Cardiac muscle cell (in vitro differentiated cells and primary cell): ENCODE measurements at regions not wholly inside any gene's neighbourhood (a gene's known extent, or its start where the extent isn't known, plus 50 kb on each side); places are given as distances from the start of the nearest gene placed in this dataset.
A peak's percentile ranks its signal among the peaks of the same experiment; 100 is the strongest.

Experiments
- DNase-seq, 2 donors: peaks; one replicate each; pipeline versions ENCODE4 v3.0.0 to v3.0.0-alpha.2; 2010 to 2017; ENCODE audit warnings: low read depth in 1 of 2, low spot score in 1 of 2
- H3K27ac ChIP-seq: fragments of 200-600 bp; sonication (generic); 2 replicates; pipeline ENCODE4 v1.5.1; 2016
- H3K27me3 ChIP-seq: fragments of 200-600 bp; sonication (generic); 2 replicates; pipeline ENCODE4 v1.6.0; 2016; ENCODE audit warnings: control low read depth
- H3K36me3 ChIP-seq: fragments of 200-600 bp; sonication (generic); 2 replicates; pipeline ENCODE4 v1.5.1; 2016; ENCODE audit warnings: control low read depth
- H3K4me1 ChIP-seq: fragments of 200-600 bp; sonication (generic); 2 replicates; pipeline ENCODE4 v1.8.1; 2017; ENCODE audit warnings: low read depth, mild to moderate bottlenecking, mixed run types
- H3K4me3 ChIP-seq: fragments of 200-600 bp; sonication (generic); 2 replicates; pipeline ENCODE4 v1.5.1; 2016; ENCODE audit warnings: mild to moderate bottlenecking
- H3K9me3 ChIP-seq: fragments of 200-600 bp; sonication (generic); 2 replicates; pipeline ENCODE4 v1.5.1; 2017; ENCODE audit warnings: low read depth, mild to moderate bottlenecking, control low read depth
- CTCF ChIP-seq: IDR thresholded peaks from 2 replicates; pipeline ENCODE4 v1.5.1; 2012; ENCODE audit warnings: low read depth, mild to moderate bottlenecking, low read length

- no peaks in the 10 kb centered on the region for H3K36me3 ChIP-seq
- no peak overlapping the region for H3K27ac ChIP-seq
- peaks cover 7% of the 10 kb centered on the region for H3K4me1 ChIP-seq
- no peak for TF ChIP-seq CTCF
- H3K9me3 ChIP-seq, result no peaks in the 10 kb centered on the region
- H3K27me3 ChIP-seq, result no peaks in the 10 kb centered on the region
- no peak overlapping the region for H3K4me3 ChIP-seq
- DNase-seq, result no peak
Observed at GRCh38 chr6:114783783-114784182, 441.0 kb upstream of the HS3ST5 start.

GRCh38 chr6:114783083-114783482 lies 440.3 kb upstream of the HS3ST5 start:
- no peak for DNase-seq
- Histone ChIP-seq H3K36me3 (no peaks in the 10 kb centered on the region), H3K27me3 (no peaks in the 10 kb centered on the region), H3K4me1 (peaks cover 7% of the 10 kb centered on the region), H3K27ac (no peak overlapping the region), H3K9me3 (no peaks in the 10 kb centered on the region), H3K4me3 (no peak overlapping the region)
- no peak for TF ChIP-seq CTCF

GRCh38 chr6:114764866-114765265 lies 422.0 kb upstream of the HS3ST5 start:
- Histone ChIP-seq H3K4me3 (no peak overlapping the region), H3K9me3 (no peaks in the 10 kb centered on the region), H3K27ac (no peak overlapping the region), H3K27me3 (no peaks in the 10 kb centered on the region), H3K36me3 (no peaks in the 10 kb centered on the region), H3K4me1 (no peaks in the 10 kb centered on the region)
- TF ChIP-seq CTCF, result no peak
- DNase-seq, result no peak

- TF ChIP-seq CTCF, result no peak
- no peaks in the 10 kb centered on the region for H3K9me3 ChIP-seq
- H3K4me3 ChIP-seq, result no peak overlapping the region
- H3K27me3 ChIP-seq, result no peaks in the 10 kb centered on the region
- no peak overlapping the region for H3K27ac ChIP-seq
- H3K36me3 ChIP-seq, result no peaks in the 10 kb centered on the region
- DNase-seq, result no peak
- H3K4me1 ChIP-seq, result no peaks in the 10 kb centered on the region
Observed at GRCh38 chr6:114762145-114762544, 419.3 kb upstream of the HS3ST5 start.

- Histone ChIP-seq H3K4me1 (no peaks in the 10 kb centered on the region), H3K9me3 (no peaks in the 10 kb centered on the region), H3K27me3 (no peaks in the 10 kb centered on the region), H3K27ac (no peak overlapping the region), H3K4me3 (no peak overlapping the region), H3K36me3 (no peaks in the 10 kb centered on the region)
- DNase-seq, result peak; percentile 70 to 71
- peak; percentile 65 for TF ChIP-seq CTCF
Observed at GRCh38 chr6:114747995-114748625, 405.3 kb upstream of the HS3ST5 start.
